Fibroblast of lung (primary cell): ENCODE measurements at regions not wholly inside any gene's neighbourhood (a gene's known extent, or its start where the extent isn't known, plus 50 kb on each side); places are given as distances from the start of the nearest gene placed in this dataset.
A peak's percentile ranks its signal among the peaks of the same experiment; 100 is the strongest.

Source experiments
- DNase-seq, 2 donors: peaks; one replicate each; pipeline versions ENCODE4 v3.0.0 to v3.0.0-alpha.2; 2010; ENCODE audit warnings: low read depth in 2 of 2
- H2AFZ ChIP-seq: 2 replicates; pipeline ENCODE4 v1.5.1; 2012; ENCODE audit warnings: low read length, control low read depth, inconsistent platforms
- H3K27ac ChIP-seq: 2 replicates; pipeline ENCODE4 v1.5.1; 2011; ENCODE audit warnings: low read length, control low read depth; ENCODE audit not compliant: insufficient read depth
- H3K27me3 ChIP-seq: 2 replicates; pipeline ENCODE4 v1.5.1; 2011; ENCODE audit warnings: mild to moderate bottlenecking, low read length; ENCODE audit not compliant: control insufficient read depth, insufficient read depth
- H3K36me3 ChIP-seq: 2 replicates; pipeline ENCODE4 v1.5.1; 2011; ENCODE audit warnings: low read length; ENCODE audit not compliant: control insufficient read depth, insufficient read depth
- H3K4me1 ChIP-seq: 2 replicates; pipeline ENCODE4 v1.5.1; 2011; ENCODE audit warnings: low read length; ENCODE audit not compliant: control insufficient read depth, insufficient read depth; ENCODE audit errors: extremely low read depth
- H3K4me2 ChIP-seq: 2 replicates; pipeline ENCODE4 v1.5.1; 2011; ENCODE audit warnings: low read length, control low read depth; ENCODE audit not compliant: insufficient read depth; ENCODE audit errors: extremely low read depth
- H3K4me3 ChIP-seq, 4 experiments: fragments of 200-600 bp in 1 of 4; sonication (generic) in 1 of 4; replicated peaks in 1 of 4; 2 replicates each; pipeline ENCODE4 v1.5.1; 2011 to 2016; ENCODE audit warnings: low read length in 4 of 4, low read depth in 3 of 4, mild to moderate bottlenecking in 3 of 4, control low read depth in 2 of 4, inconsistent platforms in 1 of 4, mixed read lengths in 1 of 4; ENCODE audit not compliant: insufficient read depth in 1 of 4; ENCODE audit errors: control extremely low read depth in 1 of 4
- H3K79me2 ChIP-seq: 2 replicates; pipeline ENCODE4 v1.5.1; 2012; ENCODE audit warnings: mild to moderate bottlenecking, low read length, inconsistent platforms; ENCODE audit not compliant: control insufficient read depth, insufficient read depth
- H3K9ac ChIP-seq: 2 replicates; pipeline ENCODE4 v1.5.1; 2011; ENCODE audit warnings: mild to moderate bottlenecking, low read length, control low read depth; ENCODE audit not compliant: insufficient read depth
- H3K9me3 ChIP-seq: 2 replicates; pipeline ENCODE4 v1.5.1; 2012; ENCODE audit warnings: low read depth, low read length; ENCODE audit not compliant: control insufficient read depth, insufficient read depth
- H4K20me1 ChIP-seq: 2 replicates; pipeline ENCODE4 v1.5.1; 2011; ENCODE audit warnings: low read length; ENCODE audit not compliant: control insufficient read depth, insufficient read depth; ENCODE audit errors: extremely low read depth
- EZH2 ChIP-seq: IDR thresholded peaks from 2 replicates; pipeline ENCODE4 v1.5.1; 2012; ENCODE audit warnings: low read length, control low read depth, mild to moderate bottlenecking; ENCODE audit errors: missing control alignments
- TF ChIP-seq, protein P1 (sequence below), 2 donors: IDR thresholded peaks in 1 of 2; conservative IDR thresholded peaks in 1 of 2; 1 replicate in 1 of 2; 2 replicates in 1 of 2; pipeline ENCODE4 v1.5.1; 2011 to 2012; ENCODE audit warnings: low read length in 2 of 2, control low read depth in 1 of 2, inconsistent platforms in 1 of 2, low read depth in 1 of 2, mild to moderate bottlenecking in 1 of 2

DNA sequence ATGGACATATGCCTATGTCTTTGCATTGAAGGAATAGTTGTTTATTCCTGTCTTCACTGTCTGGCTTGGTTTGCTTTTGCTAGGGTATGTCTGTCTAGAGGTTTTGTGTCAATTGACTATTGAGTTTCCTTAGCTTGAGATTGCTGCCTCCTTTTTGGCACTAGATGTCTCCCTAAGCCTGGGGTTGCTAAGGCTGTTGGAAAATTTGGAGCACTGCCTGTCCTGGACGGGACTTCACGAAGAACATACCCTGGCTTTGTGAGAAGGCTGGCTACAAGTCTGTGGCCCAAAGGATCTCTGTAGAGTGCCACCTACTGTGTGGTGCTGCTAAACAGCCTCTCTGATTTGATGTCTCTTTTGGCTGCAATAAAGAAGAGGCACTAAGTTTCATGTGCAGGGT lies 183.8 kb upstream of the NUDT10 start:
- no peak overlapping the region for H3K27ac ChIP-seq
- H2AFZ ChIP-seq = no peak overlapping the region
- TF ChIP-seq, protein P1, sequence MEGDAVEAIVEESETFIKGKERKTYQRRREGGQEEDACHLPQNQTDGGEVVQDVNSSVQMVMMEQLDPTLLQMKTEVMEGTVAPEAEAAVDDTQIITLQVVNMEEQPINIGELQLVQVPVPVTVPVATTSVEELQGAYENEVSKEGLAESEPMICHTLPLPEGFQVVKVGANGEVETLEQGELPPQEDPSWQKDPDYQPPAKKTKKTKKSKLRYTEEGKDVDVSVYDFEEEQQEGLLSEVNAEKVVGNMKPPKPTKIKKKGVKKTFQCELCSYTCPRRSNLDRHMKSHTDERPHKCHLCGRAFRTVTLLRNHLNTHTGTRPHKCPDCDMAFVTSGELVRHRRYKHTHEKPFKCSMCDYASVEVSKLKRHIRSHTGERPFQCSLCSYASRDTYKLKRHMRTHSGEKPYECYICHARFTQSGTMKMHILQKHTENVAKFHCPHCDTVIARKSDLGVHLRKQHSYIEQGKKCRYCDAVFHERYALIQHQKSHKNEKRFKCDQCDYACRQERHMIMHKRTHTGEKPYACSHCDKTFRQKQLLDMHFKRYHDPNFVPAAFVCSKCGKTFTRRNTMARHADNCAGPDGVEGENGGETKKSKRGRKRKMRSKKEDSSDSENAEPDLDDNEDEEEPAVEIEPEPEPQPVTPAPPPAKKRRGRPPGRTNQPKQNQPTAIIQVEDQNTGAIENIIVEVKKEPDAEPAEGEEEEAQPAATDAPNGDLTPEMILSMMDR (conservative IDR thresholded peaks at IDR 0.05 in 1 of 2, IDR thresholded peaks at IDR 0.05 in 1 of 2; ENCODE audit: low read depth in 1 of 2, low read length in 2 of 2) = no peak
- no peak for TF ChIP-seq EZH2
- no peak overlapping the region for H3K4me3 ChIP-seq
- H4K20me1 ChIP-seq = no peaks in the 10 kb centered on the region
- no peak overlapping the region for H3K9ac ChIP-seq
- H3K9me3 ChIP-seq = no peaks in the 10 kb centered on the region
- peak in 1 of 2 donors; percentile 2 for DNase-seq
- H3K4me2 ChIP-seq = no peak overlapping the region
- no peaks in the 10 kb centered on the region for H3K79me2 ChIP-seq
- no peaks in the 10 kb centered on the region for H3K4me1 ChIP-seq
- no peaks in the 10 kb centered on the region for H3K36me3 ChIP-seq
- no peaks in the 10 kb centered on the region for H3K27me3 ChIP-seq

DNA sequence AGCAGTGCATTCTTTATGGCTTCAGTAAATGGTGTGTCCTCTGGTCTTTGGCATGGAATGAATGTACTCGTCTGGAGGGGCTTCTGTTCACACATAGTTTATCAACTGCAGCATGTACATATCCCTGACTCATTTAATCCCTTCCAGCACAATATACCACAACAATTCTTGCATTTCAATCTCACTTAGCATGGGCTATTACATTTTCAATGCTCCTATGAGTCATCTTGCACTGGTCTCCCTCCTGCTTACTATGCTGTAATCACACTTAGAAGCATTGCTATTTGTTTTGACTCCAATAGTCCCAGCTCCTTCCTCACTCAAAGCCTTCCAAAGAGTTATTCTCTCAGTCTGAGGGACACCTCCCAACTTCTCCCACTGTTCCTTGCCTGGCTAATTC lies 180.9 kb upstream of the NUDT10 start:
- H3K27ac ChIP-seq = no peak overlapping the region

DNA sequence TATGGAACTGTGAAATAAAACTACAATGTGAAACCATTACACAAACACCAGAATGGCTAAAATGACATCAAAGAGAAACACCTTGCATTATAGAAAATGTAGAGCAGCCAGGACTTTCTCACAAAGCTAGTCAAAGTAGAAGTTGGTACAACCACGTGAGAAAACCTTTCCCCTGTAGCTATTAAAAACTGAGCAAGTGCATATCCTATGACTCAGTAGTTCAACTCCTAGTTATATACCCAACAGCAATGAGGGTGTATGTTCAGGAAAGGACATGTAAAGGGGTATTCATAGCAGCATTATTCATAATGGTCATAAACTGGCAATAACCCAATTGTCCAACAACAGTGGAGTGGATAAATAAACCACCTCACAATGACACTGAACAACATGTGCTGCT lies 177.5 kb upstream of the NUDT10 start:
- Histone ChIP-seq H3K36me3 (no peaks in the 10 kb centered on the region), H3K79me2 (no peaks in the 10 kb centered on the region), H3K27me3 (no peaks in the 10 kb centered on the region), H3K9me3 (no peaks in the 10 kb centered on the region), H2AFZ (no peak overlapping the region), H3K4me2 (no peak overlapping the region), H3K4me1 (no peaks in the 10 kb centered on the region), H4K20me1 (no peaks in the 10 kb centered on the region), H3K27ac (no peak overlapping the region), H3K4me3 (no peak overlapping the region), H3K9ac (no peak overlapping the region)
- no peak for DNase-seq
- TF ChIP-seq, protein P1 (conservative IDR thresholded peaks at IDR 0.05 in 1 of 2, IDR thresholded peaks at IDR 0.05 in 1 of 2; ENCODE audit: low read depth in 1 of 2, low read length in 2 of 2) = no peak
- no peak for TF ChIP-seq EZH2

More for the DNA sequence above, 180.9 kb upstream of the NUDT10 start:
- DNase-seq = no peak
- no peak overlapping the region for H3K4me3 ChIP-seq
- no peak for TF ChIP-seq EZH2
- TF ChIP-seq, protein P1 (conservative IDR thresholded peaks at IDR 0.05 in 1 of 2, IDR thresholded peaks at IDR 0.05 in 1 of 2; ENCODE audit: low read depth in 1 of 2, low read length in 2 of 2) = no peak
- H3K36me3 ChIP-seq = no peaks in the 10 kb centered on the region
- H4K20me1 ChIP-seq = no peaks in the 10 kb centered on the region
- no peak overlapping the region for H3K9ac ChIP-seq
- no peaks in the 10 kb centered on the region for H3K27me3 ChIP-seq
- H3K9me3 ChIP-seq = no peaks in the 10 kb centered on the region
- H3K79me2 ChIP-seq = no peaks in the 10 kb centered on the region
- H2AFZ ChIP-seq = no peak overlapping the region
- no peak overlapping the region for H3K4me2 ChIP-seq
- no peaks in the 10 kb centered on the region for H3K4me1 ChIP-seq
